ENCODE measurements at regions not wholly inside any gene's neighbourhood (a gene's known extent, or its start where the extent isn't known, plus 50 kb on each side); places are given as distances from the start of the nearest gene placed in this dataset.

DNA sequence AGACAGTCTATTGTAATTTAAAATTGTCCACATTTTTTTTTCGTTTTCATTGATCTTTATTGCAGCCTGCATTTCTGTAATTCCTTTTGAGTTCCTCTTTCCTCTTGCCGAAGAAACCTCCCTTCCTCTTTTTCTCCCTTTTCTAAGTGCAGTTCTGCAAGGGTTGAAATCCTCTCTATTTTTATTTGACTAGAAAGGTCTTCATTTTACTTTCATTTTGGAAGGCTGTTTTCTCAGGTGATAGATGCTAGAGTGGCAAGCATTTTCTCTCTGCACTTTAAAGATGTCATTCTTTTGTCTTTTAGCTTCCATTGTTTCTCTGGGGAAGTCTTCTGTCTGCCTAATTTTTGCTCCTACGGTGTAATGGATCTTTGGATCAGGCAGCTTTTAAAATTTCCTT, 248.5 kb downstream of the SMARCA2 start:
- H3K9me3 ChIP-seq (ENCODE audit: control insufficient read depth, insufficient read depth, low read length), result no peaks in the 10 kb centered on the region
- H3K36me3 ChIP-seq (ENCODE audit: control insufficient read depth, insufficient read depth, low read length), result no peaks in the 10 kb centered on the region
- intact Hi-C loops (cut with micrococcal nuclease) (no loop called here), in situ Hi-C loops (cut with MboI; ENCODE audit: low sequenced_read_pairs) (no loop called here), dilution Hi-C loops (cut with HindIII; ENCODE audit: low sequenced_read_pairs, unreplicated experiment) (no loop called here)
- TF ChIP-seq RCOR1 (IDR thresholded peaks at IDR 0.05; ENCODE audit: insufficient replicate concordance, low read length), result no peak
- no peak for TF ChIP-seq BHLHE40 (IDR thresholded peaks at IDR 0.05; ENCODE audit: low read depth, low read length)
- TF ChIP-seq RFX5 (IDR thresholded peaks at IDR 0.05; ENCODE audit: low read depth, low read length), result no peak
- no peak for TF ChIP-seq CTCF (conservative IDR thresholded peaks at IDR 0.05; ENCODE audit: low read depth, low read length)
- TF ChIP-seq, protein P1, sequence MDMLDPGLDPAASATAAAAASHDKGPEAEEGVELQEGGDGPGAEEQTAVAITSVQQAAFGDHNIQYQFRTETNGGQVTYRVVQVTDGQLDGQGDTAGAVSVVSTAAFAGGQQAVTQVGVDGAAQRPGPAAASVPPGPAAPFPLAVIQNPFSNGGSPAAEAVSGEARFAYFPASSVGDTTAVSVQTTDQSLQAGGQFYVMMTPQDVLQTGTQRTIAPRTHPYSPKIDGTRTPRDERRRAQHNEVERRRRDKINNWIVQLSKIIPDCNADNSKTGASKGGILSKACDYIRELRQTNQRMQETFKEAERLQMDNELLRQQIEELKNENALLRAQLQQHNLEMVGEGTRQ (IDR thresholded peaks at IDR 0.05; ENCODE audit: low read depth, low read length), result no peak
- TF ChIP-seq MAFK (IDR thresholded peaks at IDR 0.05; ENCODE audit: low read depth, low read length), result no peak
- no peak for TF ChIP-seq RAD21 (IDR thresholded peaks at IDR 0.05; ENCODE audit: low read length)
- TF ChIP-seq CEBPB (IDR thresholded peaks at IDR 0.05; ENCODE audit: low read depth, low read length), result no peak
- TF ChIP-seq FOS (IDR thresholded peaks at IDR 0.05; ENCODE audit: low read depth, low read length), result no peak
- no peak for TF ChIP-seq MXI1 (IDR thresholded peaks at IDR 0.05; ENCODE audit: borderline replicate concordance, low read depth, low read length)
- no peak for TF ChIP-seq POLR2A (IDR thresholded peaks at IDR 0.05; ENCODE audit: low read depth, low read length)
- no peak for TF ChIP-seq NFE2L2 (IDR thresholded peaks at IDR 0.05; ENCODE audit: low read depth, low read length)
- TF ChIP-seq SMC3 (IDR thresholded peaks at IDR 0.05; ENCODE audit: low read depth, low read length), result no peak
- TF ChIP-seq ELK1 (IDR thresholded peaks at IDR 0.05; ENCODE audit: borderline replicate concordance, low read depth, low read length), result no peak
- no peak for TF ChIP-seq MAZ (IDR thresholded peaks at IDR 0.05; ENCODE audit: borderline replicate concordance, low read depth, low read length)
- no peak for TF ChIP-seq CHD1 (IDR thresholded peaks at IDR 0.05; ENCODE audit: low read depth, low read length)
- no peak overlapping the region for H4K8ac ChIP-seq (ENCODE audit: low read depth in 2 of 2, low read length in 2 of 2)
- no peak overlapping the region for H2AK5ac ChIP-seq (ENCODE audit: low read depth, low read length)
- H3K4me3 ChIP-seq (ENCODE audit: insufficient read depth, low read depth, low read length), result no peak overlapping the region
- no peaks in the 10 kb centered on the region for H3K9me1 ChIP-seq (ENCODE audit: insufficient read depth, low read length)
- H2BK120ac ChIP-seq (ENCODE audit: low read depth, low read length), result no peak overlapping the region
- no peak overlapping the region for H4K5ac ChIP-seq (ENCODE audit: low read depth, low read length)
- ChIA-PET CTCF (no interaction called here), POLR2A (ENCODE audit: unreplicated experiment) (interaction anchor here (0.6 kb wide), 1 partner anchor 26 kb away, joined by 3 read pairs; no protein-coding TSS in a partner anchor)
- no peaks in the 10 kb centered on the region for H3K79me1 ChIP-seq (ENCODE audit: low read depth in 1 of 2, low read length in 2 of 2)
- WGBS, 2 experiments (ENCODE audit: extremely low coverage in 2 of 2, insufficient read length in 1 of 2), result no CpG with 5 or more reads among the region's 3 CpGs
- no peak overlapping the region for H2AFZ ChIP-seq (replicated peaks; ENCODE audit: low read length, poor library complexity)
- no peak overlapping the region for H3K4ac ChIP-seq (ENCODE audit: low read depth, low read length)
- no peaks in the 10 kb centered on the region for H4K20me1 ChIP-seq (ENCODE audit: insufficient read depth, low read length)
- H3K27me3 ChIP-seq (ENCODE audit: control insufficient read depth, insufficient read depth, low read length), result peaks cover 8% of the 10 kb centered on the region
- ATAC-seq (ENCODE audit: low read depth) (no peak), DNase-seq (no peak)
- H2AK9ac ChIP-seq (replicated peaks; ENCODE audit: low read depth, low read length, poor library complexity), result no peak overlapping the region
- no peak overlapping the region for H3K56ac ChIP-seq (ENCODE audit: extremely low read depth, insufficient read depth, low read length)
- H3K14ac ChIP-seq (replicated peaks; ENCODE audit: low read depth, low read length), result no peak overlapping the region
- no peak overlapping the region for H2BK15ac ChIP-seq (ENCODE audit: low read depth, low read length)
- no peak overlapping the region for H3K9ac ChIP-seq (ENCODE audit: low read depth, low read length)
- H3K4me1 ChIP-seq (ENCODE audit: control insufficient read depth, insufficient read depth, low read length), result 0 out of 2 replicates have a peak, but pooled peaks cover 2% of the 10 kb centered on the region
- no peak overlapping the region for H3K18ac ChIP-seq (ENCODE audit: low read depth, low read length)
- no peak overlapping the region for H2BK20ac ChIP-seq (ENCODE audit: low read depth, low read length)
- no peak overlapping the region for H3K23ac ChIP-seq (ENCODE audit: low read depth, low read length)
- no peak overlapping the region for H3K4me2 ChIP-seq (ENCODE audit: low read depth, low read length)
- H3K27ac ChIP-seq (ENCODE audit: insufficient read depth, low read length), result no peak overlapping the region
- no peak overlapping the region for H4K91ac ChIP-seq (ENCODE audit: insufficient read depth, low read depth, low read length)
- no peak overlapping the region for H2BK5ac ChIP-seq (ENCODE audit: low read depth, low read length, poor library complexity, severe bottlenecking)
- BruUV-seq (replicated peaks), result no TSS peak

Data from IMR-90 (cell line).